KG1 (cell line): ENCODE measurements at regions not wholly inside any gene's neighbourhood (a gene's known extent, or its start where the extent isn't known, plus 50 kb on each side); places are given as distances from the start of the nearest gene placed in this dataset.

Experiments used
- DNase-seq: peaks from one replicate; lab custom pipeline; 2025; lab: John Stamatoyannopoulos, UW

GRCh38 chr5:87051502-87052113 lies 216.1 kb upstream of the RASA1 start:
- DNase-seq: no peak

GRCh38 chr5:87053146-87053545 lies 214.5 kb upstream of the RASA1 start:
- no peak for DNase-seq

- DNase-seq: no peak
These were observed 212.9 kb upstream of the RASA1 start for GRCh38 chr5:87054821-87055220.

- no peak for DNase-seq
These were observed 206.6 kb upstream of the RASA1 start for GRCh38 chr5:87061046-87061445.

GRCh38 chr5:87069311-87069710 lies 198.4 kb upstream of the RASA1 start:
- DNase-seq: no peak

GRCh38 chr5:87069974-87070608 lies 197.6 kb upstream of the RASA1 start:
- DNase-seq: no peak

- DNase-seq: no peak
These were observed 193.6 kb upstream of the RASA1 start for GRCh38 chr5:87074072-87074471.

- no peak for DNase-seq
These were observed 192.6 kb upstream of the RASA1 start for GRCh38 chr5:87074934-87075541.

- no peak for DNase-seq
These were observed 191.3 kb upstream of the RASA1 start for GRCh38 chr5:87076411-87076810.

- no peak for DNase-seq
These were observed 190.8 kb upstream of the RASA1 start for GRCh38 chr5:87076931-87077330.

GRCh38 chr5:87079219-87079618 lies 188.5 kb upstream of the RASA1 start:
- no peak for DNase-seq

- DNase-seq: no peak
These were observed 186.7 kb upstream of the RASA1 start for GRCh38 chr5:87081016-87081415.

- DNase-seq: peak; percentile 22
These were observed 185.9 kb upstream of the RASA1 start for GRCh38 chr5:87081511-87082372.

- no peak for DNase-seq
These were observed 173.3 kb upstream of the RASA1 start for GRCh38 chr5:87094347-87094746.

GRCh38 chr5:87094833-87095232 lies 172.8 kb upstream of the RASA1 start:
- DNase-seq: no peak

- no peak for DNase-seq
These were observed 171.9 kb upstream of the RASA1 start for GRCh38 chr5:87095787-87096186.

GRCh38 chr5:87097664-87098063 lies 170.0 kb upstream of the RASA1 start:
- no peak for DNase-seq

- DNase-seq: no peak
These were observed 168.3 kb upstream of the RASA1 start for GRCh38 chr5:87099291-87099839.

GRCh38 chr5:87099968-87100367 lies 167.7 kb upstream of the RASA1 start:
- no peak for DNase-seq

- DNase-seq: no peak
These were observed 166.4 kb upstream of the RASA1 start for GRCh38 chr5:87101321-87101720.

GRCh38 chr5:87102841-87103240 lies 164.8 kb upstream of the RASA1 start:
- DNase-seq: no peak

GRCh38 chr5:87103616-87104287 lies 163.9 kb upstream of the RASA1 start:
- no peak for DNase-seq
